Nucleus accumbens (tissue), 56 donors: ENCODE measurements at regions not wholly inside any gene's neighbourhood (a gene's known extent, or its start where the extent isn't known, plus 50 kb on each side); places are given as distances from the start of the nearest gene placed in this dataset.
"Not testable (repeated sequence)": the region's sequence is repeated elsewhere in the genome, so short reads cannot be mapped to it uniquely, and the experiment has no call there.

Experiments
- DNase-seq, 56 donors: peaks; one replicate each; lab custom pipeline; 2025; lab: John Stamatoyannopoulos, UW

DNA sequence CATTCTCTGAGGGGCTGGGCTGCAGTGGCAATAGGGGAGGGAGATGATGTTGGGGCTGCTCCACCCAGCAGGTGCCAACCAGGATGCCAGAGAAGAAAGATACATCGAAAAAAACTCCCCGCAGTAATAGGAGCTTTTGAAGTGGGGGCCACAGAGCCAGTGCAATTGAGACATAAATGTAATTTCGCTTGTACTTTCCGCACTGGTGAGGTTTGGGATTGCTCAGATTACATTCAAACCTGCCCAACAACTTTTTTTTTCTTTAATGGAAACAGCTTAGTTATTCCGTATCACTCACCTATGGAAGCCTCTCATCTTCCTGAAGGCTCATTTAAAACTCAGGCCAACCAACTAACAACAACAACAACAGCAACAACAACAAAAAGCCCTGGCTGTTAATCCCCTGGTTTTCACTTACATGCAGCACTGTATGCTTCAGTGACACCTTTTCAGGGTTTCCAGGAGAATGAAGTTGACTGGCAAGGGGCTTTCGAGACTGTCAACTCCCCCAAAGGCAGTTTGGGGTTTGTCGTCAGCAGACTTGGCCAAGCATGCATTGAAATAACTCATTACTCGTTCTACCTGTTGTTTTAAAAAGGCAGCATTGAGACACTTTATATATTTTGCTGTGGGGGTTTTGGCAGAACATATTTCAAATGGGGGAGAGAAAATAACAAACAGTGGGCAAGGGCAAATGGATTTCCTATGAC lies 163.8 kb downstream of the EBLN2 start:
- DNase-seq, result no peak

DNA sequence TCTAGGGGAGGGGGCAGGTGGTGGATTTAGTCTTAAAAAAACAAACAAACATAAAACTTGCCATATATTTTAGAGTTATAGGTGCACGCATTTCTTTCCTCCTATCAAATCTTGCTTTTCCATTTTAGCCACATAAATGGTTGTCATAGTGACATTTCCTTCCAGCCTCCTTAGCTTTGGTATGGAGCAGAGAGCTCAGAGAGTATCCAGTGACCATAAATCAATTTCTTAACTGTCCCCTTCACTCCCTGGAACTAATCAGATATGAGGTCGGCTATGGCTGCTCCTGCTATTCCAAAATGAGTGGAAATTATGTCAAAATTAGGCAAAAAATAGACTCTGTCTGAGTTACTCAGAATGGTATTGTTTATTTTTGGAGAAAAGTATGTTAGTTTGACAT lies 164.5 kb downstream of the EBLN2 start:
- DNase-seq, result no peak

DNA sequence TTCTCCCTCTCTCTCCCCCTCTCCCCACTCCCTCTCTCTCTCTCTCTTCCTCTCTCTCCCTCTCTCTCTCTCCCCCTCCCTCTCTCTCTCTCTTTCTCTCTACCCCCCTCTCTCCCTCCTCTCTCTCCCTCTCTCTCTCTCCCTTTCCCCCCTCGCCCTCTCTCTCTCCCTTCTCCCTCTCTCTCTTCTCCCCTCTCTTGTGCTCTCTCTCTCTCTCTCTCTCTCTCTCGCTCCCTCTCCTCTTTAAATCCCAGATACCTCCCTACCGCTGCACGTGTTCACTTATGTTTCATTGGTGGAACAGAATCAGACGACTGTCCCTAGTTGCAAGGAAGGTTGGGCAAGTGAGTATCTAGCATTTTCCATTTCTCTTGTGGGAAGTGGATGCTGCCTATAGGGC lies 166.5 kb downstream of the EBLN2 start:
- DNase-seq, result no peak

DNA sequence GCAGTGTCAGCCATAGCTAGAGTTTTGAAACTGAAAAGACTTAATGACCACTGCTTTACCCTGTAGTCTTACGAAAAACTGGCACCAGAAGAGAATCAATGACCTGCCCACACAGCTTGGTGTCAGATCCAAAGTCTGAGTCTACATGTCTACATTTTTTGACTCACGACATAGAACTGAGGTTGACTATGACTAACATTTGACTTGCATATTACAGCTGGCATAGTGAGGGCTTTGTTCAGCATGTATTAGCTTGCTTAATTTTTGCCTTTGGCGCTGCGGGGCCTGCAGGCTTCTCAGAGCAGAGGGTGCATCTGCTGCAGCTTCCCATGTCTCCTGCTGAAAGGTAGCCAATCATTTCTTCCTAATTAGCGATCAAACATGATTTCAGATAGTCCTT lies 167.0 kb downstream of the EBLN2 start:
- DNase-seq, result peak in 9 of 56 donors; percentile 0 to 36 (median 4)

DNA sequence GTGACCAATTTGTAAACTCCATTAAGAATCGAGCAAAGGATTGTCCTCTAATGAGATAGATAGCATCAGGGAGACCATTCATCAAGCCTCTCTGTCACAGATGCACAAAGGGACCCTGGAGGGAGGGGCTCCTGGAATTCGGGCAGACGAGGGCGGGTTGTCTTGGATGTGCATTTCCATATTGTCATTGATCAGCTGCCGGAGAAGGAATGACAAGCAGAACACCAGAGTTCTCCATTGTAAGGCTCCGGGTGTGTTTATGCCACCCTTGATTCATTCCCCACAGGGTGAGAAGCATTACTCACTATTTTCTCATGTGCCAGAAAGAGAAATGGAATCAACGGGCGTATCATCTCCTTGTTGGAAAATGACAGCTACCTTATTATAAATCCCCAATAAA lies 167.5 kb downstream of the EBLN2 start:
- DNase-seq, result peak in 9 of 56 donors; percentile 2 to 44 (median 11)

DNA sequence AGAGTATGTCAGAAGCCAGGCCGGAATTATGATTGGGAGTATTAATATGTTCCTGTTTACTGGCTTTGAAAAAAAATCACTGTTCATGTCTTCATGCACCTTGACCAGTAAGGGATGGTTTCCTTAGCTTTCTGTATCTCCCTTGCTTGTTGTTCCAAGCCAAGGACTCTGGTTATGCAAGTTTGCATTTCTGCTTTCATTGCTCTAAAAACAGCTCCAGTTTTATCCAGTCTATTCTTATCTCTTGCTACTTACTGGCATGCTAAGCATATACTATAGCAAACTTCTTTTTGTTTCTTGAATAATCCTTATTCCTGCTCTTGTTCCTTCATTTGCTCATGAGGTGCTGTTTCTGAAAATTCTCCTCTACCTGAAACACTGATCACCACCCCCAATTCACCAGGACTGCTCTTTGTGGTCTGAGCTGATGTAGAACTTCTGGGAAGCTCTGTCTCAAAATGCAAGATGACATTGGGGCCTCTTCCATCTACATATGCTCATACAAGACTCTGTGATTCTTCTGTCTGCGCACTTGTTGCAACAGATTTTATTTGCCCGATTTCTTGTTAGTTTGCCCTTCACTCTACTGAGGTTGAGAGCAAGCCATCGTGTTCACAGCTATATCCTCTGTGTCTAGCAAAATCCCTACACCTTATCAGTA lies 173.0 kb downstream of the EBLN2 start:
- no peak for DNase-seq

DNA sequence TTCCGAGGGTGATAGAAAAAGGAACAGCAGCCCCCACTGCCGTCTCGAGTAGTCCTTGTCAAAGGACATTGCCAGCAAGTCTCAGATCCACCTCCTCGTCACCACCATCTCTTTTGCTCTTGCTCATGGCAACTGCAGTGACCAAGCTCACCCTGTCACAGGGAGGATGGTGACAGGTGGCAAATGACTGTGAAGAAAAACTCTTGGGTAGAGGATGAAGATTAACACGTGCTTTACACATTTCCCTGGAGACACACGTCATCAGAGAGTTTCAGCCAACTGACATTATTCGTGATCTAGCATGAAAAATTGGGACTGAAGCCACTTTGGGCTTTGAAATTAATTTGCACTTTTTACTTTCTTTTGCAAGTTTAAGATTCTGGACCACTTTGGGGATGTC lies 174.3 kb downstream of the EBLN2 start:
- no peak for DNase-seq

DNA sequence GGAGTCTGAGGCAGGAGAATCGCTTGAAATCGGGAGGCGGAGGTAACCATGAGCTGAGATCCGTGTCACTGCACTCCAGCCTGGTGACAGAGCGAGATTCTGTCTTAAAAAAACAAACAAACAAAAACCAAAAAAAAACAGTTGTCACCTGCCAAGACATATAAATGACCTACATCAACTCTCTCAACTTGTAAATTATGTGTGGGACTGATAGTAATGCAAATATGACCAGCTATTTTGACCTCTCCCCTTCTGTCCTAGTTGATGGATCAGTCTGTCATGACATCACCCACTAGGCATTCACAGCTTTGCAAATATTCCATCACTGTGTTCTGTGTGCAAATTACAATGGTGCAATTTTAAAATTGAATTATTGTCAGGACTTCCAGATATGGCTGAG lies 175.4 kb downstream of the EBLN2 start:
- DNase-seq, result no peak

DNA sequence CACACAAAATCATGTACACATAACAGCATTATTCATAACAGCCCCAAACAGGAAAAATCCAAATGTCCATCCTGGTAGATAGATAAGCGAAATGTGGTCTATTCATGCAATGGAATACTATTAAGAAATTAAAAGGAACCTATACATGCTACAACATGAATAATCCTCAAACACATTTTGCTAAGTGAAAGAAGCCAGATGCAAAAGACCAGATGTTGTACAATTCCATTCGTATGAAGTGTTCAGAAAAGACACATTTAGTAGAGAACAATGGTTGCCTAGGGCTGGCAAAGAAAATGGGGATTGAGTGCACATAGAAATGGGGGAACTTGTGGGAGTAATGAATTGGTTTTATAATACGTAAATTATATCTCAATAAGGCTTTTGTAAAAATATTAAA lies 182.3 kb downstream of the EBLN2 start:
- no peak for DNase-seq

DNA sequence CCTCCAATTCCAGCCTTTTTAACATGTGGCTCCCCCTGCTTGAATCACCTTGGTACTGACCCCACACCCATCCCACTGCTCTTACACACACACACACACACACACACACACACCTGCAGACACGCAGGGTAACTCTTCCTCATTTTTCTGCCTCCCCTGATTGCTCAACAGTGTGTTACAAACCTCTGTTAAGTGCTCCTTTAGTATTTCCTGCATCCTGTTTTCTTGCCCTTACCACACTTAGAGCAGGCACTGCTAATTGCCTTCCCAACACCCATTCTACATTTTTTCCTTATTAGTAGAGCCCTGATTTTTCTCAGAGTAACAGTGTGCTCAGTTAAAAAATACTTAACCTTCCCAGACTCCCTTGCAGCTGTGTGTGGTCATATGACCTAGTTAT lies 184.0 kb downstream of the EBLN2 start:
- no peak for DNase-seq

DNA sequence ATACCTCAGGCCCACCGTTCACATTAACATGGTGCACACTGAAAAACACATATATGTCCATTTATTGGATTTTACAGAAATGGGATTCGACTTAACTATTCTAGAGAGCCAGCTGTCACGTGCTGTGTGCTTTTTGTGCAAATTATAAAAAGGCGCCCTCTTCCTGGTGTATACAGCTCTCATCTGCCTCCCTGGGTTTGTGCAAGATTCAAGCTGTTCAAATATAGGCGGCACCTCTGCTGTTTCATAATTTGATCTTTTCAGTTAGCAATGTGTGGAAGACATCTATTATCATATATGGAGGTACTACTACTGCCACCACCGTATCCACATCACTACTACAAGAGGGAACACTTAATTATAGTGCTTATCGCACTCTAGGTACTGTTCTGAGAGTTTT lies 187.6 kb downstream of the EBLN2 start:
- DNase-seq, result no peak

DNA sequence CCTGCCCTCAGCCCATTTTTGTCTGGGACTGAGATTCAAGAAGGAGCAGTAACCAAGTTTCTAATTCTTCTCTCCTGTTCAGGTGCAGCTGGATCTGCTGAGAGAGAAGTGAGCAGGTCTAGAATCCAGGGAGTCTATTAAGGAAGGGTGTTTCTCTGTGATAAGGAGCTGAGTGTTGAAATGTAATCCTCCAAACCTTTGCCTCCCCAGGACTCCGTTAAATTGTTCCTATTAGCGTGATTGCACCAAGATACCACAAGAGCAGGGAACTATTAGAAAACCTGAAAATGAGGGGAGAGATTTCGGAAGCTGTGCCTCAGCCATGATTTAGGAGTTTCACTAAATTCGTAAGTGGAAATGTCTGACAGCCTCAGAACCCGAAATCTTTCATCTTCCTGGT lies 192.6 kb downstream of the EBLN2 start:
- DNase-seq, result no peak

DNA sequence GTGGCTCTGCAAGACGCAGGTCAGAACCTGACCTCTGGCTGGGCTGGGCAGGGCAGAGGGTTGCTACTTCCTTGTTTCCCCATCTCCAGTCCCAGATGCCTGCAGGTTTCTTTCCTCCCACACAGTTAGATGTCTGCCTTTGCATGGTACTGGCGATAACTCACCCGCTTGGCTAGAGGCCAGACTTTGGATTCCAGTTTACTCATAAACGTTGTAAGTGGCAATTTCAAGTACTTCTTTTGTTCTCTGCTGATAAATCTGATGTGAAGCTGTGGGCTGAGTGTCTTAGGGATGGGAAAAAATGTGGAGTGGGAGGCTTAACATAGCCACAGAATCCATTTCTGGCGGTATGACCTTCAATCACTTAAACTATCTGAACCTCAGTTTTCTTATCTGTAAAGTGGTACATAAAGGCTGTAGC lies 194.2 kb downstream of the EBLN2 start:
- DNase-seq, result peak in 1 of 56 donors; percentile 2

DNA sequence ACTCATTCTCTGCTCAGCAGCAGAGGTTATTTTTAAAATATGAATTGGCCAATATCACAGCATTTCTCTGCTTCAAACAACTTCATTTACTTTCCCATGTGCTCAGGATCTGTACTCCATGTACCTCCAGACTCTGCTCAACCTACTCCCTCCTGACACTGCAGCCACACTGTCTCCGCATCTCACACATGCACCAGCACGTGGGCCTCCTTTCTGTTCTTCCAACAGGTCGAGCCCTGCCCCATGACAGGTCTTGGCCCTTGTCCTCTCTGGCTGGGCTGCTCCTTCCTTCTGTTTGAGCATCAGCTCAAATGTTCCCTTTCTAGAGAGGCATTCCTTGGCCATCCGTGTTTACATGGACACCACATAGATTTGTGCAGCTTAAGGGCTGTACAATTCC lies 195.7 kb downstream of the EBLN2 start:
- DNase-seq, result no peak

DNA sequence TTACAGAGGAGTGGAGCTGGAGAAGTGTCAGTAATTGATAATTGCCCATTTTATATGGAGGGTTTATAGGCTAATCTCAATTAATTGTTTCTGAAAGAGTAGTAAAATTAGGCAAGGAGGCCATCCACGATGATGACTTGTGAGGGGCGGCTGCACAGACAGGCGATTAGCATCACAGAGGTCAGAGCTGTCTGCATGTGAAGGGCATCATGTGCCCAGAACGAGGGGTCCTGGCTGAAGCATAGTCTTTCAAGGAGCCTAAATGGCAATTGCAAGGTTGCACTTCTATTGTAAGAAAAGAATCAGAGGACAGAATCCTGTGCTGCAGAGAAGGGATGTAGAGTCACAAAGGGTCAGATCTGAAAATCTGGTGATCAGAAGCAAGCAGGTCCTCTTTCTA lies 196.6 kb downstream of the EBLN2 start:
- DNase-seq, result no peak

DNA sequence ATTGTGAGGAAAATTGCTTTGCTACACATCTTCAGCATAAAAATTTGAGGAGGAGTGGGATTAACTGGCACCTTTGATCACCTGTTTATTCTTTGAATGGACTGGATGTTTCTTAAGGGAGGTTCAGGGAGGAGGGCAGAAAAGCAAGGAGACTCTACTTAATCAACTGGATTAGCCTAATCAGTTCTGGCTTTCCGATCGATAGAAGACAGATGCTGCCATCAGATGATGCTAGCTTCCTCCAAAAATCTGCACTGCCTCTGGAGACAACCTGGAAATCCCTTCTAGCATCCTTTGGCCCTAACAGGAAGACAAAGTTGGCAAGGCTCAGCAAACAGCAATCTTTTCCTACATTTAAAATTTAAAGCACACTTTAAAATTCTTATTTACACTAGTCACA lies 197.8 kb downstream of the EBLN2 start:
- DNase-seq, result no peak

DNA sequence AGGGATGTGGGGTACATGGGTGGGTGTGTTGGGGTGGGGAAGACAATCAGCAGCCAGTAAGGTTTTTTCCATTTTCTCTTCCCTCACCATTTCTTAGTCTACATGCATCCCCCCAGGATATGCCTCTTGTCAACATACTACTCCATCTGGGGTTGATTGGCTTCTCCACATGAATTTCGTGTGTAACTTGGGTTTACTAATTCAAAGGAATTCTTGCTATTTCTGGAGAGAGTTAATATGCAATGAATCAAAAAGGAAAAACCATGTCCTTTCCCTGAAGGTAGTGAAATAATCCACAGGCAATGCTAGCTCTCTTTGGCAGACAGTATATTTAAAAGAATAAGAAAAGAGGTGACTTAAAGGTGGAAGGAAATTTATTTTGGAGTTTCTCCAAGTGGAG lies 198.4 kb downstream of the EBLN2 start:
- DNase-seq, result no peak

DNA sequence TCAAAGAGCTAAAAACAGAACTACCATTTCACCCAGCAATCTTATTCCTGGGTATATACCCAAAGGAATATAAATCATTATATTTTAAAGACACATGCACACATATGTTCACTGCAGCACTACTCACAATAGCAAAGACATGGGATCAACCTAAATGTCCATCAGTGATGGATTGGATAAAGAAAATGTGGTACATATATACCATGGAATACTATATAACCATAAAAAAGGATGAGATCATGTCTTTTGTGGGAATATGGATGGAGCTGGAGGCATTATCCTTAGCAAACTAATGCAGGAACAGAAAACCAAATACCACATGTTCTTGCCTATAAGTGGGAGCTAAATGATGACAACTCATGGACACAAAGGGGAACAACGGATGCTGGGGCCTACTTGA lies 205.1 kb downstream of the EBLN2 start:
- not testable (repeated sequence) for DNase-seq

DNA sequence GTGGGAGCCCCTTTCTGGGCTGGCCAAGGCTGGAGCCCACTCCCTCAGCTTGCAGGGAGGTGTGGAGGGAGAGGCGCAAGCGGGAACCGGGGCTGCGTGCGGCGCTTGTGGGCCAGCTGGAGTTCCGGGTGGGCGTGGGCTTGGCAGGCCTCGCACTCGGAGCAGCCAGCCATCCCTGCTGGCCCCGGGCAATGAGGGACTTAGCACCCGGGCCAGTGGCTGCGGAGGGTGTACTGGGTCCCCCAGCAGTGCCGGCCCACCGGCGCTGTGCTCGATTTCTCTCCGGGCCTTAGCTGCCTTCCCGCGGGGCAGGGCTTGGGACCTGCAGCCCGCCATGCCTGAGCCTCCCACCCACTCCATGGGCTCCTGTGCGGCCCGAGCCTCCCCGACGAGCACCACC lies 207.7 kb downstream of the EBLN2 start:
- DNase-seq, result not testable (repeated sequence)

DNA sequence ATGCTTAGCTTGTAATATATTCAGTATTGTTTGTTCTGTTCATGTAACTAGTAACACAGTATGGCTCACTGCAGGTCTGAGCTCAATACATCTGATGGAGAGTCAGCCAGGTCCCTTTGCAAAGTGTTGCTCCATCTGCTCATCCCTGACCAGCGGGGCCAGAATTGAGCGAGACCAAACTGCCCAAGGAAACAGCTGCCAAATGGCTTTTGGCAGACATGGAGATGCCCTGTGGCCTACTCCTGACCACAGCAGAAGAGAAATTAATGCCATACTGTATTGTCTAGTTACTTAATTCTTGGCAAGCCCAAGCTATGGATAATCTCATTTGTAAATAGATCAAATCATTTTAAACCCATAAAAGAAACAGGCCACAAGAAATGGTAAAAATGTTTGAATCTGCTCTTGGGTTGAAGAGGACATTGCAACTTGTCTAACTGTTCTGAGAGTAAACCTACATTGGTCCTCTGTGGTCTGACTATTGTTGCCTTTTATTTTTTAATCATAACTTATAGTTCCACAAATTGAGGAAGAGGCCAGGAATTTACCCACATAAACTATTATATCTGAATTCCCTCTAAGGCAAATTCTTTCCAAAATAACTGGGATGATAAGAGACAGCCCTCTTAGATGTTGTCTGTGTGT lies 209.5 kb downstream of the EBLN2 start:
- no peak for DNase-seq

DNA sequence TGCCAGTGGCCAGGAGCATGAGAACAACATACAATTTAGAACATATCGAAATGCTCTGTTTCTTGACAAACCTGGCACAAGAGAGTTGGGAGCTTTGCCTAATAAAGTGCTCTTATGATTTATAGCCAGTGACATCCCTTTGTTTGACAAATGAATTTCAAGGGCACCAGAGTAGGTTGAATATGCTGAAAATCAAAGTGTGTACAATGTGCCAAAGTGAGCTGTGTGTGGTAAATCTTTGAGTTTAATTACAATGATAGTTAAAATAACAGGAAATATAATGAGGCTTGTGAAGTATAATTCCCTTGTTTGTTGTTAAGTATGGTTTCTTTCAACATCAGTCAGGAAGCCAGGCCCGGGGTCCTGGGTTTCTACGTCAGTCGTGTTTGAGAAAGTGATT lies 211.9 kb downstream of the EBLN2 start:
- DNase-seq, result no peak

DNA sequence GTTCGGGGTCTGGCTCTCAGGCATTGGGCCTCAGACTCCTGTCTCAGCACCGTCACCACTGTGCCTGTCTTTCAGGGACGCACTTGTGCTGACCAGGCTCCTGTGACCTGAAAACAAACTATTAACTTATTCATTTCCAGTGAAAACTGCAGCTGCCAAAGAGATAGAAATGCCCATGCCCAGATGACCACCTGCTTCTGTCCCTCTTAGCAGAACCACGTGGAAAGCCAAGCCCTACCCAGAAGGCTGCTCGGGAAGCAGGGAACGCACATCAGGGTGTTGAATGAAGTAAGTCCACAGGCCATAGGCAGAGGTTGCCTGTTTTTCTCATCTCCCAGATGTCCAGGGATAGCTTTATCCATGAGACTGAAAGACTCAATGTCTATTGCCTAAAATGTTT lies 219.3 kb downstream of the EBLN2 start:
- no peak for DNase-seq
